NT2/D1 (cell line): ENCODE measurements at regions not wholly inside any gene's neighbourhood (a gene's known extent, or its start where the extent isn't known, plus 50 kb on each side); places are given as distances from the start of the nearest gene placed in this dataset.

Source experiments
- SUZ12 ChIP-seq: IDR thresholded peaks from 2 replicates; pipeline ENCODE4 v1.6.1; 2011; ENCODE audit not compliant: insufficient read length, insufficient read depth; ENCODE audit errors: extremely low read depth
- YY1 ChIP-seq: IDR thresholded peaks from 2 replicates; pipeline ENCODE4 v1.6.1; 2011; ENCODE audit not compliant: insufficient read length, insufficient read depth
- ZNF274 ChIP-seq: IDR thresholded peaks from 2 replicates; pipeline ENCODE4 v1.6.1; 2011; ENCODE audit warnings: mild to moderate bottlenecking, low read depth, low read length

DNA sequence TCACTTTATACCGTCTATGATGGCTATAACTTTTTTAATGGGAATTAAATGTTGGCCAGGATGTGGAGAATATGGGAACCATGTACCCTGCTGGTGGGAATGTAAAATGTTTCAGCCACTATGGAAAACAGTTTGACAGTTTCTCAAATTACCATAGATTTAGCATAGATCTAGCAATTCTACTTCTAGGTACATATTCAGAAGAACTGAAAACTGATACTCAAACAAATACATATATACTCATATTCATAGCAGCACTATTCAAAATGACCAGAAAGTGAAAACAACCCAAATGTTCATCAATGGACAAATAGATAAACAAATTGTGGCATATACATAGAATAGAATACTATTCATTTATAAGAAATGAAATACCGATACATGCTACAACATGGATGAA lies 539.4 kb downstream of the IGSF11 start:
- TF ChIP-seq SUZ12 (no peak), YY1 (no peak), ZNF274 (no peak)
